Keratinocyte (primary cell): ENCODE measurements at regions not wholly inside any gene's neighbourhood (a gene's known extent, or its start where the extent isn't known, plus 50 kb on each side); places are given as distances from the start of the nearest gene placed in this dataset.

Experiments used
- CTCF ChIP-seq, 3 experiments: IDR thresholded peaks in 1 of 3; conservative IDR thresholded peaks in 1 of 3; optimal IDR thresholded peaks in 1 of 3; 2 replicates in 2 of 3; 3 replicates in 1 of 3; pipeline versions ENCODE3 to v1.5.1; 2011; ENCODE audit warnings: low read length in 3 of 3, mild to moderate bottlenecking in 3 of 3, moderate library complexity in 2 of 3, control low read depth in 1 of 3, inconsistent platforms in 1 of 3; ENCODE audit not compliant: insufficient read depth in 2 of 3; ENCODE audit errors: extremely low read depth in 1 of 3
- EZH2 ChIP-seq: IDR thresholded peaks from one replicate; pipeline ENCODE4 v1.6.1; 2012; ENCODE audit warnings: inconsistent platforms, mild to moderate bottlenecking, low read length, moderate library complexity

- TF ChIP-seq EZH2 (no peak), CTCF (optimal IDR thresholded peaks at IDR 0.05 in 1 of 3, IDR thresholded peaks at IDR 0.05 in 1 of 3, conservative IDR thresholded peaks at IDR 0.05 in 1 of 3; ENCODE audit: extremely low read depth in 1 of 3, insufficient read depth in 2 of 3, low read length in 3 of 3) (no peak)
Measured at GRCh38 chr20:4471221-4471620, 215.0 kb upstream of the PRNP start.
